ENCODE measurements at regions not wholly inside any gene's neighbourhood (a gene's known extent, or its start where the extent isn't known, plus 50 kb on each side); places are given as distances from the start of the nearest gene placed in this dataset.
A peak's percentile ranks its signal among the peaks of the same experiment; 100 is the strongest.
"Not testable (repeated sequence)": the region's sequence is repeated elsewhere in the genome, so short reads cannot be mapped to it uniquely, and the experiment has no call there.

DNA sequence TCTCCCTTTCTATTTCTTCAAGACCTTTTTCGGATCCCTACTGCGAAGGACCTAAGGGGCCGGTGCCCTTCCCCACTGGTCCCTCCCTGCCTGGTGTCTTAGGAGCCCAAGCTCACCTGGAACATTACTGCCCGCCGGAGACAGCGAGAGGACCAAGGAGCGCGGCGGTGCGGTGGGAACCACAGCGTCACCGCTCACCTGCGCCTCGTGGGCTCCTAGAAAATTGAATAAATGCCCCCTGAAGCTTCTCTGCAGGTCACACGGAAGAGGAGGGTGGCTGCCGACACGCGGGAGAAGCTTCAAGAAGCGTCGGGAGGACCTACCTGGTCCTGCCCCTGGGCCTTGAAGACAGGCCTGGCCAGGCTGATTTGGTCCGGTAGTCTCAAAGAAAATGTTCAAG is 65.2 kb downstream of the PPIAL4A start:
- Histone ChIP-seq H2BK5ac (ENCODE audit: low read depth, low read length, poor library complexity) (no peak overlapping the region), H3K9me3 (ENCODE audit: insufficient read depth, low read depth, low read length) (no peaks in the 10 kb centered on the region), H3K79me1 (ENCODE audit: low read length) (no peaks in the 10 kb centered on the region), H3K4me3 (ENCODE audit: low read depth, low read length) (no peak overlapping the region), H4K8ac (ENCODE audit: low read depth, low read length) (no peak overlapping the region), H3K18ac (ENCODE audit: low read length) (no peak overlapping the region), H4K91ac (ENCODE audit: low read depth, low read length) (no peak overlapping the region), H3K4me1 (ENCODE audit: control insufficient read depth in 1 of 2, insufficient read depth in 2 of 2, low read length in 2 of 2) (no peaks in the 10 kb centered on the region), H2AK5ac (ENCODE audit: low read length) (peak overlapping the region; percentile 54), H3K4me2 (ENCODE audit: low read length) (no peak overlapping the region), H3K79me2 (ENCODE audit: control insufficient read depth, insufficient read depth, low read length, poor library complexity) (no peaks in the 10 kb centered on the region), H3K27me3 (ENCODE audit: insufficient read depth, low read length) (no peaks in the 10 kb centered on the region), H3K4ac (ENCODE audit: low read depth, low read length) (no peak overlapping the region), H3K14ac (ENCODE audit: low read length) (no peak overlapping the region), H3K36me3 (ENCODE audit: control insufficient read depth in 1 of 2, insufficient read depth in 2 of 2, low read length in 2 of 2) (no peaks in the 10 kb centered on the region), H3K23ac (ENCODE audit: low read length) (no peak overlapping the region), H4K12ac (ENCODE audit: low read depth, low read length) (no peak overlapping the region), H3K27ac (ENCODE audit: low read depth, low read length) (no peak overlapping the region), H2BK120ac (ENCODE audit: insufficient read depth, low read length, poor library complexity) (no peak overlapping the region), H3K9ac (ENCODE audit: low read length) (no peak overlapping the region), H2BK12ac (ENCODE audit: low read length) (no peak overlapping the region), H2AFZ (ENCODE audit: insufficient read depth, low read length, poor library complexity) (no peak overlapping the region)
- no peak for DNase-seq
- WGBS (ENCODE audit: extremely low coverage, insufficient coverage, insufficient read length): no CpG with 5 or more reads among the region's 21 CpGs

DNA sequence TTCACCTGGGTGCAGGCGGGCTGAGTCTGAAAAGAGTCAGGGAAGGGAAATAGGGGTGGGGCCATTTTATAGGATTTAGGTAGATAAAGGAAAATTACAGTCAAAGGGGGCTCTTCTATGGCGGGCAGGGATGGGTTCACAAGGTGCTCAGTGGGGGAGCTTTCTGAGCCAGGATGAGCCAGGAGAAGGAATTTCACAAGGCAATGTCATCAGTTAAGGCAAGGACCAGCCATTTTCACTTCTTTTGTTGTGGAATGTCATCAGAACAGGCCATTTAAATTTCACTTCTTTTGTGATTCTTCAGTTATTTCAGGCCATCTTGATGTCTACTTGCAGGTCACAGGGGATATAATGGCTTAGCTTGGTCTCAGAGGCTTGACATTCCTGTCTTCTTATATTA is 66.4 kb downstream of the PPIAL4A start:
- H3K4me2 ChIP-seq (ENCODE audit: low read length); H2BK120ac ChIP-seq (ENCODE audit: insufficient read depth, low read length, poor library complexity); H3K14ac ChIP-seq (ENCODE audit: low read length); H2BK12ac ChIP-seq (ENCODE audit: low read length); H3K36me3 ChIP-seq (ENCODE audit: control insufficient read depth in 1 of 2, insufficient read depth in 2 of 2, low read length in 2 of 2); H3K27ac ChIP-seq (ENCODE audit: low read depth, low read length); H3K79me2 ChIP-seq (ENCODE audit: control insufficient read depth, insufficient read depth, low read length, poor library complexity); H3K4me3 ChIP-seq (ENCODE audit: low read depth, low read length); H3K4ac ChIP-seq (ENCODE audit: low read depth, low read length); DNase-seq; H2AFZ ChIP-seq (ENCODE audit: insufficient read depth, low read length, poor library complexity); H3K9ac ChIP-seq (ENCODE audit: low read length); H4K91ac ChIP-seq (ENCODE audit: low read depth, low read length); H3K27me3 ChIP-seq (ENCODE audit: insufficient read depth, low read length); H3K4me1 ChIP-seq (ENCODE audit: control insufficient read depth in 1 of 2, insufficient read depth in 2 of 2, low read length in 2 of 2); H3K79me1 ChIP-seq (ENCODE audit: low read length); H3K18ac ChIP-seq (ENCODE audit: low read length); H4K12ac ChIP-seq (ENCODE audit: low read depth, low read length); H2BK5ac ChIP-seq (ENCODE audit: low read depth, low read length, poor library complexity); H3K9me3 ChIP-seq (ENCODE audit: insufficient read depth, low read depth, low read length); H2AK5ac ChIP-seq (ENCODE audit: low read length); H3K23ac ChIP-seq (ENCODE audit: low read length); H4K8ac ChIP-seq (ENCODE audit: low read depth, low read length): not testable (repeated sequence)
- WGBS (ENCODE audit: extremely low coverage, insufficient coverage, insufficient read length): no CpG with 5 or more reads among the region's 2 CpGs

DNA sequence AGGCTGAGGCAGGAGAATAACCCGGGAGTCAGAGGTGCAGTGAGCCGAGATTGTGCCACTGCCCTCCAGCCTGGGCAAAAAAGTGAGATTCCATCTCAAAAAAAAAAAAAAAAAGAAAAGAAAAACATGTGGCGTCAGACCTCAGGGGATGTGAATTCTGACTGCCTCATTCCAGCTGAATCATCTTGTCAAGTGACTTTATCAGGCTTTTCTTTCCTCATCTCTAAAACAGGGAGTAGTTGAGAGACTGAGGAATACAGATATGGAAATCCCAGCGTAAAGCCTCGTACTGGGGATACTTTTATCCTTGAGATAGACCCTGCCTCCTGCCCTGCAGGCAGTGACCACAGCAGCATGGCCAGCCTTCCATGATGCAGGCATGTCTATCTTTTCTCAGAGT is 76.4 kb downstream of the PPIAL4A start:
- H3K36me3 ChIP-seq (ENCODE audit: control insufficient read depth in 1 of 2, insufficient read depth in 2 of 2, low read length in 2 of 2); H4K12ac ChIP-seq (ENCODE audit: low read depth, low read length); H2AK5ac ChIP-seq (ENCODE audit: low read length); H3K14ac ChIP-seq (ENCODE audit: low read length); H3K27me3 ChIP-seq (ENCODE audit: insufficient read depth, low read length); H3K79me2 ChIP-seq (ENCODE audit: control insufficient read depth, insufficient read depth, low read length, poor library complexity); H3K4ac ChIP-seq (ENCODE audit: low read depth, low read length); H3K4me2 ChIP-seq (ENCODE audit: low read length); H3K23ac ChIP-seq (ENCODE audit: low read length); H3K9me3 ChIP-seq (ENCODE audit: insufficient read depth, low read depth, low read length); H3K4me1 ChIP-seq (ENCODE audit: control insufficient read depth in 1 of 2, insufficient read depth in 2 of 2, low read length in 2 of 2); H3K79me1 ChIP-seq (ENCODE audit: low read length); H2BK5ac ChIP-seq (ENCODE audit: low read depth, low read length, poor library complexity); H4K91ac ChIP-seq (ENCODE audit: low read depth, low read length); H3K27ac ChIP-seq (ENCODE audit: low read depth, low read length); H2BK120ac ChIP-seq (ENCODE audit: insufficient read depth, low read length, poor library complexity); H2AFZ ChIP-seq (ENCODE audit: insufficient read depth, low read length, poor library complexity); H2BK12ac ChIP-seq (ENCODE audit: low read length); H4K8ac ChIP-seq (ENCODE audit: low read depth, low read length); H3K4me3 ChIP-seq (ENCODE audit: low read depth, low read length); H3K18ac ChIP-seq (ENCODE audit: low read length); H3K9ac ChIP-seq (ENCODE audit: low read length): not testable (repeated sequence)
- WGBS (ENCODE audit: extremely low coverage, insufficient coverage, insufficient read length): no CpG with 5 or more reads among the region's 5 CpGs
- DNase-seq: peak in 1 of 2 donors; percentile 30

DNA sequence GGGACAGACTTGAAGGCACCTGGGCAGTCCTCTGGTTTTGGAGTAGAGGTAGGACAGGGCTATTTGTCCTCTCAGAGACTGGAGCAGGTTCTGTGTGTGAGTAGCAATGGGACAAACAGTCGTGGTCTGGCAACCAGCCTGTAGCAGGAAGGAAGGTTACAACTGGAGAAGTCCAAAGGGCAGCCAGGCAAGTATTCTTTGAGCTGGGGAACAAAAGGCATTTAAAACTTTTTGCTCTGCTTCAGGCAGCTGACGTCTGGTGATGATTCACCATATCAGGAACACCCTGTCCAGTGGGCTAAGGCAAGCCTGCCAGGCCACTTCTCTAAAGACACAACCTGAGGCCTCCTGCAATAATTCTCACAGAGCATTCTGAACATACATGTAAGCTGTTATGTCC is 83.3 kb downstream of the PPIAL4A start:
- H3K18ac ChIP-seq (ENCODE audit: low read length); H3K14ac ChIP-seq (ENCODE audit: low read length); H4K91ac ChIP-seq (ENCODE audit: low read depth, low read length); H3K4me1 ChIP-seq (ENCODE audit: control insufficient read depth in 1 of 2, insufficient read depth in 2 of 2, low read length in 2 of 2); H2AFZ ChIP-seq (ENCODE audit: insufficient read depth, low read length, poor library complexity); H2BK12ac ChIP-seq (ENCODE audit: low read length); H4K8ac ChIP-seq (ENCODE audit: low read depth, low read length); H3K79me2 ChIP-seq (ENCODE audit: control insufficient read depth, insufficient read depth, low read length, poor library complexity); H3K9me3 ChIP-seq (ENCODE audit: insufficient read depth, low read depth, low read length); H3K79me1 ChIP-seq (ENCODE audit: low read length); H4K12ac ChIP-seq (ENCODE audit: low read depth, low read length); H2BK120ac ChIP-seq (ENCODE audit: insufficient read depth, low read length, poor library complexity); H3K4ac ChIP-seq (ENCODE audit: low read depth, low read length); H3K4me2 ChIP-seq (ENCODE audit: low read length); H3K27ac ChIP-seq (ENCODE audit: low read depth, low read length); H3K27me3 ChIP-seq (ENCODE audit: insufficient read depth, low read length); H3K23ac ChIP-seq (ENCODE audit: low read length); H3K36me3 ChIP-seq (ENCODE audit: control insufficient read depth in 1 of 2, insufficient read depth in 2 of 2, low read length in 2 of 2); H2AK5ac ChIP-seq (ENCODE audit: low read length); H3K4me3 ChIP-seq (ENCODE audit: low read depth, low read length); H3K9ac ChIP-seq (ENCODE audit: low read length); H2BK5ac ChIP-seq (ENCODE audit: low read depth, low read length, poor library complexity): not testable (repeated sequence)
- DNase-seq: peak; percentile 68 to 75
- no CpG with 5 or more reads among the region's 2 CpGs for WGBS (ENCODE audit: extremely low coverage, insufficient coverage, insufficient read length)
